Naive thymus-derived CD4-positive, alpha-beta T cell (primary cell): ENCODE measurements at regions not wholly inside any gene's neighbourhood (a gene's known extent, or its start where the extent isn't known, plus 50 kb on each side); places are given as distances from the start of the nearest gene placed in this dataset.

ENCODE experiments used
- ATAC-seq: fragments of 150-1000 bp; cut with Tn5 transposase; 2 replicates; pipeline ENCODE4 v1.10.0; 2021; ENCODE audit warnings: mild to moderate bottlenecking, moderate library complexity
- CTCF ChIA-PET: fragments of 350-600 bp; sonication (Branson Sonifier 250); formaldehyde crosslinking; loops from one replicate; lab custom pipeline; 2021; ENCODE audit warnings: antibody characterized with exemption; lab: Charles Lee
- POLR2A ChIA-PET: fragments of 350-600 bp; sonication (Branson Sonifier 250); formaldehyde crosslinking; loops from one replicate; lab custom pipeline; 2021; ENCODE audit warnings: antibody characterized with exemption, inconsistent platforms; lab: Charles Lee
- DNase-seq, 9 donors: peaks; one replicate each; pipeline versions ENCODE4 v3.0.0 to v3.0.0-alpha.2; 2020 to 2022; ENCODE audit warnings: mixed read lengths in 1 of 9
- H3K27ac ChIP-seq: one replicate; pipeline ENCODE4 v1.7.0; 2013; ENCODE audit warnings: mild to moderate bottlenecking, low read depth, low read length, moderate library complexity
- H3K27me3 ChIP-seq, 2 donors: one replicate each; pipeline ENCODE4 v1.7.0; 2013; ENCODE audit warnings: low read length in 2 of 2, mild to moderate bottlenecking in 2 of 2, moderate library complexity in 2 of 2; ENCODE audit not compliant: control insufficient read depth in 2 of 2, insufficient read depth in 2 of 2
- H3K36me3 ChIP-seq, 3 experiments: 1 replicate in 2 of 3; 2 replicates in 1 of 3; pipeline ENCODE4 v1.7.0; 2013; ENCODE audit warnings: low read length in 3 of 3, mild to moderate bottlenecking in 3 of 3, moderate library complexity in 1 of 3; ENCODE audit not compliant: insufficient read depth in 3 of 3, control insufficient read depth in 2 of 3
- H3K4me1 ChIP-seq, 2 donors: one replicate each; pipeline ENCODE4 v1.7.0; 2013; ENCODE audit warnings: low read length in 2 of 2, mild to moderate bottlenecking in 2 of 2, moderate library complexity in 1 of 2; ENCODE audit not compliant: control insufficient read depth in 2 of 2, insufficient read depth in 2 of 2
- H3K4me3 ChIP-seq: 2 replicates; pipeline ENCODE4 v1.7.0; 2013; ENCODE audit warnings: mild to moderate bottlenecking, low read length
- H3K9me3 ChIP-seq, 3 experiments: 1 replicate in 2 of 3; 2 replicates in 1 of 3; pipeline ENCODE4 v1.7.0; 2013; ENCODE audit warnings: low read length in 3 of 3; ENCODE audit not compliant: control insufficient read depth in 2 of 3
- H3K27ac Mint-ChIP-seq, 9 donors: one replicate each; pipeline ENCODE4 v1.8.0; 2020 to 2022; ENCODE audit warnings: mixed read lengths in 9 of 9, mild to moderate bottlenecking in 8 of 9, moderate library complexity in 5 of 9, inconsistent platforms in 2 of 9
- H3K27me3 Mint-ChIP-seq, 5 donors: one replicate each; pipeline ENCODE4 v1.8.0; 2021 to 2022; ENCODE audit warnings: mixed read lengths in 5 of 5, mild to moderate bottlenecking in 1 of 5
- H3K36me3 Mint-ChIP-seq, 5 donors: one replicate each; pipeline ENCODE4 v1.8.0; 2020 to 2022; ENCODE audit warnings: mixed read lengths in 5 of 5, mild to moderate bottlenecking in 3 of 5, inconsistent platforms in 1 of 5
- H3K4me1 Mint-ChIP-seq, 7 donors: one replicate each; pipeline ENCODE4 v1.8.0; 2020 to 2022; ENCODE audit warnings: mixed read lengths in 7 of 7, mild to moderate bottlenecking in 3 of 7, inconsistent platforms in 1 of 7
- H3K4me3 Mint-ChIP-seq, 10 donors: one replicate each; pipeline ENCODE4 v1.8.0; 2020 to 2022; ENCODE audit warnings: mild to moderate bottlenecking in 10 of 10, mixed read lengths in 10 of 10, moderate library complexity in 6 of 10, inconsistent platforms in 2 of 10
- H3K9me3 Mint-ChIP-seq, 11 donors: one replicate each; pipeline ENCODE4 v1.8.0; 2020 to 2022; ENCODE audit warnings: mixed read lengths in 11 of 11, mild to moderate bottlenecking in 4 of 11, inconsistent platforms in 1 of 11, moderate library complexity in 1 of 11
- intact Hi-C, 2 donors: fragments of 100-400 bp; cut with micrococcal nuclease; formaldehyde crosslinking; loops; one replicate each; pipeline ENCODE4 v1.15.1; 2023

GRCh38 chr4:114479595-114479994 is 119.0 kb upstream of the UGT8 start:
- intact Hi-C loops, result no loop called here
- CTCF ChIA-PET, result no interaction called here
- DNase-seq, result no peak
- no peak for ATAC-seq
- no peaks in the 10 kb centered on the region for H3K9me3 ChIP-seq
- Mint-ChIP-seq H3K4me1 (no peaks in the 10 kb centered on the region), H3K36me3 (peaks cover 0 to 4% (median 0%) of the 10 kb centered on the region in 5 donors), H3K9me3 (peaks cover 0 to 3% (median 0%) of the 10 kb centered on the region in 11 donors), H3K27me3 (peaks cover 0 to 24% (median 8%) of the 10 kb centered on the region in 5 donors), H3K27ac (no peak overlapping the region), H3K4me3 (no peak overlapping the region)
- no peaks in the 10 kb centered on the region for H3K36me3 ChIP-seq
- no peak overlapping the region for H3K27ac ChIP-seq
- no peaks in the 10 kb centered on the region for H3K27me3 ChIP-seq
- no peak overlapping the region for H3K4me3 ChIP-seq
- POLR2A ChIA-PET, result no interaction called here
- H3K4me1 ChIP-seq, result no peaks in the 10 kb centered on the region

GRCh38 chr4:114481856-114482255 is 116.8 kb upstream of the UGT8 start:
- POLR2A ChIA-PET, result no interaction called here
- no peak overlapping the region for H3K27ac Mint-ChIP-seq
- Histone ChIP-seq H3K9me3 (no peaks in the 10 kb centered on the region), H3K4me3 (no peak overlapping the region), H3K36me3 (no peaks in the 10 kb centered on the region), H3K27ac (no peak overlapping the region), H3K27me3 (no peaks in the 10 kb centered on the region), H3K4me1 (no peaks in the 10 kb centered on the region)
- no peak for DNase-seq
- peaks cover 0 to 23% (median 8%) of the 10 kb centered on the region in 5 donors for H3K27me3 Mint-ChIP-seq
- no peak overlapping the region for H3K4me3 Mint-ChIP-seq
- H3K36me3 Mint-ChIP-seq, result peaks cover 0 to 4% (median 0%) of the 10 kb centered on the region in 5 donors
- peaks cover 0 to 3% (median 0%) of the 10 kb centered on the region in 11 donors for H3K9me3 Mint-ChIP-seq
- intact Hi-C loops, result no loop called here
- no peaks in the 10 kb centered on the region for H3K4me1 Mint-ChIP-seq
- CTCF ChIA-PET, result interaction anchor here (0.6 kb wide), 1 partner anchor 60 kb away, joined by 5 read pairs; no protein-coding TSS in a partner anchor
- ATAC-seq, result no peak

GRCh38 chr4:114487101-114487500 is 111.5 kb upstream of the UGT8 start:
- Histone ChIP-seq H3K9me3 (no peaks in the 10 kb centered on the region), H3K4me1 (no peaks in the 10 kb centered on the region), H3K27ac (no peak overlapping the region), H3K27me3 (no peaks in the 10 kb centered on the region), H3K4me3 (no peak overlapping the region), H3K36me3 (no peaks in the 10 kb centered on the region)
- CTCF ChIA-PET, result no interaction called here
- H3K27ac Mint-ChIP-seq, result no peak overlapping the region
- H3K27me3 Mint-ChIP-seq, result peaks cover 0 to 6% (median 4%) of the 10 kb centered on the region in 5 donors
- no peak overlapping the region for H3K4me3 Mint-ChIP-seq
- peaks cover 0 to 1% (median 0%) of the 10 kb centered on the region in 11 donors for H3K9me3 Mint-ChIP-seq
- DNase-seq (no peak), ATAC-seq (no peak)
- no peaks in the 10 kb centered on the region for H3K36me3 Mint-ChIP-seq
- intact Hi-C loops, result no loop called here
- H3K4me1 Mint-ChIP-seq, result no peaks in the 10 kb centered on the region
- POLR2A ChIA-PET, result no interaction called here

GRCh38 chr4:114488301-114488982 is 110.2 kb upstream of the UGT8 start:
- Histone ChIP-seq H3K4me3 (no peak overlapping the region), H3K27ac (no peak overlapping the region), H3K27me3 (no peaks in the 10 kb centered on the region), H3K9me3 (no peaks in the 10 kb centered on the region), H3K4me1 (no peaks in the 10 kb centered on the region), H3K36me3 (no peaks in the 10 kb centered on the region)
- CTCF ChIA-PET, result no interaction called here
- ATAC-seq (no peak), DNase-seq (no peak)
- Mint-ChIP-seq H3K27me3 (peaks cover 0 to 6% (median 4%) of the 10 kb centered on the region in 5 donors), H3K27ac (no peak overlapping the region), H3K4me1 (no peaks in the 10 kb centered on the region), H3K4me3 (no peak overlapping the region), H3K9me3 (peaks cover 0 to 1% (median 0%) of the 10 kb centered on the region in 11 donors), H3K36me3 (no peaks in the 10 kb centered on the region)
- intact Hi-C loops, result no loop called here
- POLR2A ChIA-PET, result interaction anchor here (0.6 kb wide), 1 partner anchor 1259 kb away, joined by 3 read pairs; no protein-coding TSS in a partner anchor

GRCh38 chr4:114494246-114494803 is 104.3 kb upstream of the UGT8 start:
- Mint-ChIP-seq H3K4me1 (peaks cover 0 to 2% (median 0%) of the 10 kb centered on the region in 7 donors), H3K36me3 (no peaks in the 10 kb centered on the region), H3K4me3 (no peak overlapping the region), H3K9me3 (peaks cover 0 to 5% (median 0%) of the 10 kb centered on the region in 11 donors), H3K27ac (no peak overlapping the region), H3K27me3 (peaks cover 0 to 11% (median 4%) of the 10 kb centered on the region in 5 donors)
- DNase-seq, result no peak
- no peaks in the 10 kb centered on the region for H3K36me3 ChIP-seq
- ChIA-PET POLR2A (no interaction called here), CTCF (no interaction called here)
- H3K27me3 ChIP-seq, result no peaks in the 10 kb centered on the region
- intact Hi-C loops, result no loop called here
- H3K27ac ChIP-seq, result no peak overlapping the region
- no peak overlapping the region for H3K4me3 ChIP-seq
- H3K9me3 ChIP-seq, result no peaks in the 10 kb centered on the region
- no peaks in the 10 kb centered on the region for H3K4me1 ChIP-seq
- ATAC-seq, result no peak

GRCh38 chr4:114495471-114495928 is 103.1 kb upstream of the UGT8 start:
- intact Hi-C loops, result no loop called here
- Histone ChIP-seq H3K36me3 (no peaks in the 10 kb centered on the region), H3K4me1 (no peaks in the 10 kb centered on the region), H3K27me3 (no peaks in the 10 kb centered on the region), H3K9me3 (no peaks in the 10 kb centered on the region), H3K27ac (no peak overlapping the region), H3K4me3 (no peak overlapping the region)
- DNase-seq (no peak), ATAC-seq (no peak)
- Mint-ChIP-seq H3K27me3 (peaks cover 0 to 11% (median 0%) of the 10 kb centered on the region in 5 donors), H3K36me3 (no peaks in the 10 kb centered on the region), H3K27ac (no peak overlapping the region), H3K4me3 (no peak overlapping the region), H3K9me3 (peaks cover 0 to 5% (median 0%) of the 10 kb centered on the region in 11 donors), H3K4me1 (peaks cover 0 to 2% (median 0%) of the 10 kb centered on the region in 7 donors)
- ChIA-PET CTCF (no interaction called here), POLR2A (no interaction called here)
